ENCODE measurements at regions not wholly inside any gene's neighbourhood (a gene's known extent, or its start where the extent isn't known, plus 50 kb on each side); places are given as distances from the start of the nearest gene placed in this dataset.

DNA sequence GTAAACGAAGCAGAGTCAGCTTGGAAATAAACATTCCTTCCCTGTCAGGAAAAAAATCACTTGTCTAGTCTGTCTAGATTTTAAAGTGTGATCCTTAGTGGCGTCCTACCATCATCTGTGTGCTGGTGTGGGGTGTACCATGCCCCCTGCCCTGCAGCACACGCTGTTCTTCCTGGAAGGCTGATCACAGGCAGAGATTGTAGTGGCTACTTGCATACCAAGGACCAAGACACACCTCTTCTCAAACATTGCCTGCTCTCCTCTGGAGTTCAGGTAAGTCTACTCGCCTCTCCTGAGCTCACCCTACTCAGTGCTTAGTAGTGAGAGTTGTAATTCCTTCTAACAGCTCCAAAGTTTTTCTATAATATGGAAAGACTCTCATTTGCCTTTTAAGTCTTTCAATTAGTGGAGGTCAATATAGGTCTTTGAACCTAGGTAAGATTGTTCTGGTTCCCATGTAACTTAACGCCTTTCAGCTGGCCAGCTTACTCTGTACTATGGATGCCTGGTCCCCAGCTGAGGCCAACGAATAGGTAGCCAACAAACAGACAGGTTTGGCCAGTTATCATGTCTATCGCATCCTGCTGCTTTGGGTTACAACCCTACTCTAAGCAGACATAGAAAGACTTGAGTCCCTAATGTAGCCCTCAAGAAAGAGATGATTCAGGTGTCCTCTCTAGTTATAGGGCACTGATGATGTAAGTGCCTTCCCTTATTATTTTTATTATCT is 55.4 kb downstream of the XCL1 start:
- no peak for DNase-seq (ENCODE audit: low read depth)

DNA sequence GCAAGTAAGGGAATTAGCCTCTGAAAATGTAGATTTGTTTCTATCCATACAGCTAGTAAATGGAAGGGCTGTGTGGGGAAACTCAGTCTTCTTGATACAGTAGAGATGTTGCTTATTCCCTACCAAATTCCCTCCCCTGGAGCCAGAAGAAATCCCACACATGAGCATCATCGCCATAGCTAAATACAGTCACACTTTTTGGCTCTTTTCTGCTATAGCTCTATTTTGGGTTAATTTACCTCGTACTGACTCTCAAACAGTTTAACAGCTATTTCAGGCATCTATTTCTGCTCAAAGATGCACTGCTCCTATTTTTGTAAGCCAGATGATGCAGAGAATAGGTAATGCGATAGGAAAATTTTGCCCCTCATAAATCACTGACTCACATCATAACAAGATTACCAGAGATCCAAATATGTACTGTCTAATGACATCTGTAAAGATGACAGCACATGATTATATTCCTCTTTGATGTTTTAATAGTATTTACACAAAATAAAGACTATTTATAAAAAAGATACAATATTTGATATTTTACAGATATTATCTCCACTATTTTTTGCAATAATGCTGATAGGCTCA is 58.6 kb downstream of the XCL1 start:
- DNase-seq (ENCODE audit: low read depth), result no peak

DNA sequence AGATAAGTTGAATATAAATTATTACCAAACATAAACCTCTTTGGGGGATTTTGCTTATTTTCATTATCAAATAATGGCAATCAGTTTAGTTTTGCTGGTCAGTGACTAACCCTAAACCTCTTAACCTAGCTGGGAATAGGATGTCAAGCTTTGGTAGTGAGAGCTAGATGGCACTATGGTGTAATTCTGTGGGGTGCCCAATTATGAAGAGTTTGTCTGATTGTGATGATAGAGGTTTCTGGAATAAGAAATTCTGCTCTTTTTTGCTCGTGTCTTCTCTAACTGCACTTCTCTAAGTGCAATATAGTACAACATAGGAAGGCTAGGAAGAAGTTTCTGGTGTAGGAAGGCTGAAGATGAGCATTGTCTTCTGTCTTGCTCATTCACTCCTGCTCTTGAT is 59.8 kb downstream of the XCL1 start:
- DNase-seq (ENCODE audit: low read depth), result no peak

DNA sequence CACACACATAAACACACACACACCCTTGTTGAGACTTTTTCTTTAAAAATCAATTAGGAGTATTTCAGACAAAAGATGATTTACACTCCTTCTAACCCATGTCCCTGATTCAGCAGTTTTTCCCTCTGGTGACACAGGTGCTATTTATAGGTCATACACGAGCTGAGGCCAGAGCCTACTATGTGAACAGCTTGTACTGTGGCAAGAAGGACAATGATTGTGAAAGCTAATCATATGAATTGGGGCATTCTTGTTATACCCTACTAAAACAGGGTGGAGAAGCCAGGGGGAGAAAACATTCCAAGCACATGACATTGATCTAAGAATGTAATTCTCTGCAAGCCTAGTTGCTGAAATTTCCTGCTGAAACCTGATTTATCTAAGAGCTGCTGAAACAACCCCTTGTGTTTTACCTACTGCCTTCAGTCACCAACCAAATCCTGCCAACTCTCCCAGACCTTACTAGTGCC is 60.3 kb downstream of the XCL1 start:
- DNase-seq (ENCODE audit: low read depth), result peak; percentile 14

DNA sequence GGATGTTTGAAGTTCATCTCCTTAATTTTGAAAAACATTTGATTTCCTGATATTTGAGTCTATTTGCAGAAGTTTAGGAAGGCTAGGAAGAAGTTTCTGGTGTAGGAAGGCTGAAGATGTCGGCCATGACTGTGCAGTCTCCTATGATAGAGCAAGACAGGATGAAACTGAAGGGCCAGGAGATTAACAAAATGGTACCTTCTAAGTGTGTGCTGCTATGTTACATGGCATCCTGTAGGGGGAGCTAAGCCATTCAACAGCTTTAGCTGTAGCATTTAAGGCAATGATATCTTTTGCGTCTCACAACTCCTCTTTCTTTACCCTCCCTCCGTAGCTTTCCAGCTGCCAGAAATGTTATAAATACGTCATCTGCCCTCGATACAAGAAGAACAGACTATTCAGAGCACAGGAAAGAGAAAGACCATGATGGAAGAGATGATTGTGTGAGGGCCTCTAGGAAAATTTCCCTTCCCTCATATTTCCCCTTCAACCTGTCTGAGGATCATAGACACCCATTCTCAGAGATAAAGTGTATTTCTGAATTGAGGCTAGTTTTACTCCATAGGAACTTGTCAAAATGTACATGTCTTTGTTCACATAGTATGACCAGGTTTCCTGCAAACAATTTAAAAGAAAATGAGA is 61.1 kb downstream of the XCL1 start:
- DNase-seq (ENCODE audit: low read depth), result no peak

DNA sequence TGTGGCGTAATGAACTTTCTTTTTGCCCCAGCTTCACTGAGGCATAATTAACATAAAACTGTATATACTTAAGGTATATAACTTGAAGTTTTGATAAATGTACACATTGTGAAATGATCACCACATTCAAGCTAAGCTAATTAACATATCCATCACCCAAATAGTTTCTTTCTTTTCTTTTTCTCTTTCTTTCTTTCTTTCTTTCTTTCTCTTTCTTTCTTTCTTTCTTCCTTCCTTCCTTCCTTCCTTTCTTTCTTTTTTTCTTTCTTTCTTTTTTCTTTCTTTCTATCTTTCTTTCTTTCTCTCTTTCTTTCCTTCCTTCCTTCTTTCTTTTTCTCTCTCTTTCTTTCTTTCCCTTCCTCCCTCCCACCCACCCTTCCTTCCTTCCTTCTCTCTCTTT is 62.5 kb downstream of the XCL1 start:
- DNase-seq (ENCODE audit: low read depth), result no peak

DNA sequence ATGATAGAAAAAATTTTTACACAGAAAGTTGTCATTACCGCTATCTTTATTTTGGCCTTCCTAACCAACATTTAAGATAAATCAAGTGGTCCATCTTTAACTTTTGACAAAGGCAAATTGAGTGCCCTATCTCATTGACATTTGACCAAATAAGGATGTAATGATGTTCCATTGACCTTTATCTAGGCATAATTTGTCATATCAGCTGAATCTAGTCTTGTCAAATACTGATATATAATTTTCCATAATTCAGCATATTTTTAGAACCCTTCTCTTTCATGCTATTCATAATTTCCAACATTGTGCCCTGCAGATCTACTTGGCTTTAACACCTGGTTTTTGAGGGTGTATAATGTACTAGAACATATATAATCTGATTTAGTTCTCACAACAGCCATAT is 63.8 kb downstream of the XCL1 start:
- no peak for DNase-seq (ENCODE audit: low read depth)

DNA sequence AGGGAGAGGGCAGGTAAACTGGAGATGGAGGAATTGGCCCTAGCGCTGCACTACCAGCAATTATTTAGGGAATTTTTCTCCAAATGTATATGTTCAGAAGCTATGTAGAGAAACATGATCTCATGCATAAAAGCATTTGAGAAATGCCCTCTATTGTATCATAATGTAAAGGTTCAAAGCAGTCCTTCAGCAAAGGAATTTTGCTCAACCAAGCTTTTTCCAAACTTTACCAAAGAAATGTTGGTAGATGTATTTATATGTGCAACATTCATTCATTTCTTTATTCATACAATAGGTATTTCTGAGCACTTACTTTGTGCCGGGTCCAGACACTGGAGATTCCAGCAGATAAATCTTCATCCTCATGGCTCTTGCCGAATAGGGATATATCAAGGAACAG is 64.4 kb downstream of the XCL1 start:
- DNase-seq (ENCODE audit: low read depth), result no peak

DNA sequence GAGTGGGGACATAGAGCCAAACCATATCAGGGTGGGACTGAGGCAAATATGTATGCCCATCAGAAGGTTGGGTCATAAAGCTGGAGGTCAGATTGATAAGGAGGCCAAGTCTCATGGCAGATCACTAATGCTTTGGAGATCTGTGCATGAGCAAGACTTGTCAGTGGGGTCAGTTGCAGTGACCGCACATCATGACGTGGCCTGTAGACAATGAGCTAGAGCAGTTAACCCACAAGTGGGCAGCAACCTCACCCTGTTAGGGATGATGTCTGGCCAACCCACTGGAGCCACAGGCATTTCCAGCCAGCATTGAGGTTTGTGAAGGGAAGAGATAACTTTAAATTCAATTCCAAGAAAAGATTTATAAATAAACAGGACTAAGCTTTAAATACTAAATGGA is 66.7 kb downstream of the XCL1 start:
- DNase-seq (ENCODE audit: low read depth), result no peak

Measured in fibroblast of the conjunctiva (primary cell).